Fibroblast of lung (primary cell): ENCODE measurements at regions not wholly inside any gene's neighbourhood (a gene's known extent, or its start where the extent isn't known, plus 50 kb on each side); places are given as distances from the start of the nearest gene placed in this dataset.

Source experiments
- CTCF ChIP-seq, 2 donors: IDR thresholded peaks in 1 of 2; conservative IDR thresholded peaks in 1 of 2; 1 replicate in 1 of 2; 2 replicates in 1 of 2; pipeline ENCODE4 v1.5.1; 2011 to 2012; ENCODE audit warnings: low read length in 2 of 2, control low read depth in 1 of 2, inconsistent platforms in 1 of 2, low read depth in 1 of 2, mild to moderate bottlenecking in 1 of 2
- EZH2 ChIP-seq: IDR thresholded peaks from 2 replicates; pipeline ENCODE4 v1.5.1; 2012; ENCODE audit warnings: low read length, control low read depth, mild to moderate bottlenecking; ENCODE audit errors: missing control alignments

GRCh38 chr3:177396733-177397132, 199.5 kb upstream of the TBL1XR1 start:
- no peak for TF ChIP-seq CTCF (conservative IDR thresholded peaks at IDR 0.05 in 1 of 2, IDR thresholded peaks at IDR 0.05 in 1 of 2; ENCODE audit: low read depth in 1 of 2, low read length in 2 of 2)
- no peak for TF ChIP-seq EZH2
